ENCODE measurements at regions not wholly inside any gene's neighbourhood (a gene's known extent, or its start where the extent isn't known, plus 50 kb on each side); places are given as distances from the start of the nearest gene placed in this dataset.

- intact Hi-C loops (cut with DNase I) = no loop called here
- Histone ChIP-seq H3K9me3 (no peaks in the 10 kb centered on the region), H3K4me3 (no peak overlapping the region), H3K36me3 (no peaks in the 10 kb centered on the region), H3K27me3 (no peaks in the 10 kb centered on the region), H3K27ac (replicated peaks in 1 of 4) (no peak overlapping the region), H3K4me1 (no peaks in the 10 kb centered on the region)
- WGBS = 95% methylated on average over 8 of the region's 8 CpGs
- TF ChIP-seq POLR2A (IDR thresholded peaks at IDR 0.05; ENCODE audit: low read depth) = no peak
- no peak for TF ChIP-seq POLR2AphosphoS5 (IDR thresholded peaks at IDR 0.05)
- no peak for TF ChIP-seq EP300 (IDR thresholded peaks at IDR 0.05)
- no peak for TF ChIP-seq CTCF (IDR thresholded peaks at IDR 0.05)
- no peak for DNase-seq (ENCODE audit: extremely low spot score)
These were observed 122.5 kb upstream of the BTBD3 start for GRCh38 chr20:11795071-11795615.

GRCh38 chr20:11796026-11796425, 121.7 kb upstream of the BTBD3 start:
- 61% methylated on average over 4 of the region's 4 CpGs for WGBS
- intact Hi-C loops (cut with DNase I) = no loop called here
- Histone ChIP-seq H3K36me3 (no peaks in the 10 kb centered on the region), H3K9me3 (no peaks in the 10 kb centered on the region), H3K27me3 (no peaks in the 10 kb centered on the region), H3K27ac (replicated peaks in 1 of 4) (no peak overlapping the region), H3K4me3 (no peak overlapping the region), H3K4me1 (no peaks in the 10 kb centered on the region)
- TF ChIP-seq EP300 (IDR thresholded peaks at IDR 0.05) (no peak), POLR2AphosphoS5 (IDR thresholded peaks at IDR 0.05) (no peak), POLR2A (IDR thresholded peaks at IDR 0.05; ENCODE audit: low read depth) (no peak), CTCF (IDR thresholded peaks at IDR 0.05) (no peak)
- no peak for DNase-seq (ENCODE audit: extremely low spot score)

GRCh38 chr20:11797156-11797555, 120.5 kb upstream of the BTBD3 start:
- TF ChIP-seq CTCF (IDR thresholded peaks at IDR 0.05) (no peak), POLR2AphosphoS5 (IDR thresholded peaks at IDR 0.05) (no peak), POLR2A (IDR thresholded peaks at IDR 0.05; ENCODE audit: low read depth) (no peak), EP300 (IDR thresholded peaks at IDR 0.05) (no peak)
- H3K4me3 ChIP-seq = no peak overlapping the region
- no peaks in the 10 kb centered on the region for H3K4me1 ChIP-seq
- no peaks in the 10 kb centered on the region for H3K27me3 ChIP-seq
- DNase-seq (ENCODE audit: extremely low spot score) = no peak
- no peaks in the 10 kb centered on the region for H3K36me3 ChIP-seq
- no peaks in the 10 kb centered on the region for H3K9me3 ChIP-seq
- no peak overlapping the region for H3K27ac ChIP-seq (replicated peaks in 1 of 4)
- intact Hi-C loops (cut with DNase I) = no loop called here

- Histone ChIP-seq H3K9me3 (no peaks in the 10 kb centered on the region), H3K4me1 (no peaks in the 10 kb centered on the region), H3K27ac (replicated peaks in 1 of 4) (no peak overlapping the region), H3K27me3 (no peaks in the 10 kb centered on the region), H3K4me3 (no peak overlapping the region), H3K36me3 (no peaks in the 10 kb centered on the region)
- WGBS = 65% methylated on average over 2 of the region's 2 CpGs
- DNase-seq (ENCODE audit: extremely low spot score) = no peak
- TF ChIP-seq POLR2AphosphoS5 (IDR thresholded peaks at IDR 0.05) (no peak), EP300 (IDR thresholded peaks at IDR 0.05) (no peak), POLR2A (IDR thresholded peaks at IDR 0.05; ENCODE audit: low read depth) (no peak), CTCF (IDR thresholded peaks at IDR 0.05) (no peak)
- intact Hi-C loops (cut with DNase I) = no loop called here
These were observed 118.4 kb upstream of the BTBD3 start for GRCh38 chr20:11799281-11799684.
